ENCODE measurements at regions not wholly inside any gene's neighbourhood (a gene's known extent, or its start where the extent isn't known, plus 50 kb on each side); places are given as distances from the start of the nearest gene placed in this dataset.

DNA sequence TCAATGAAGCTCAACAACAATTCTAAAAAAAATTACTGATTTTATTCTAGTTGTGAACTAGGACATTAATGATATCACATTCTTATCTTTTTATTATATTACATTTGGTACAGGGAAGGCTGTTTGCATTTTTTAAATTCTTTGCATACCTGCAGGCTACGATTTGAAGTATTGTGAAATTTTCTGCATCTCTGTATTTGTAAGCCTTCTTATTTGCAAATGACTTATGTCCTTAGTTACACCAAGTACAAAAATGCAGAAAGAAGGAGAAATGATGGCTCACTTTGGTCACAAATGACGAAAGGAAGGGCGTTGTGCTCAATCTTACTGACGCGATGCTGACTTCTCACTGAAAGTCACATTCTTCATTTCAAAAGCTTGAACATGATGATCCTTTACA lies 227.5 kb upstream of the SOX11 start:
- no peak for DNase-seq

DNA sequence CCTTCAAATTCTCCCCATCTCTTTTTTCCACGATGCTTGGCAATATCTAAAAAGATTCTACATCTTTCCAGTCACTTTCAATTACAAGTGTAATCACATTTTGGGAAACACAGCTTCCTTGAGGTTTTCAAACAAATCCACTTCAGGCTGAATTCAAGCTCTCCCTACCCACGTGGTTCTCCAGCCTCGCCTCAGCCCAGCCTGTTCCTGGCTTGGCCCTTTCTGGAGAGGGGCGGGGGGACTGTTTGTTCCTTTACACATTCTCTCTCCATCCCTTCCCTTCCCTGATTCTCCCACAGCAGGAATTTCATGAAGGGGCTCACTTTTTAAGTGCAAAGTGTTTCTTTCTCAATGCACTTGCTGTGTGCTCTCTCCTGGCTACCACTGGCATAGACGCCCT lies 226.3 kb upstream of the SOX11 start:
- no peak for DNase-seq

DNA sequence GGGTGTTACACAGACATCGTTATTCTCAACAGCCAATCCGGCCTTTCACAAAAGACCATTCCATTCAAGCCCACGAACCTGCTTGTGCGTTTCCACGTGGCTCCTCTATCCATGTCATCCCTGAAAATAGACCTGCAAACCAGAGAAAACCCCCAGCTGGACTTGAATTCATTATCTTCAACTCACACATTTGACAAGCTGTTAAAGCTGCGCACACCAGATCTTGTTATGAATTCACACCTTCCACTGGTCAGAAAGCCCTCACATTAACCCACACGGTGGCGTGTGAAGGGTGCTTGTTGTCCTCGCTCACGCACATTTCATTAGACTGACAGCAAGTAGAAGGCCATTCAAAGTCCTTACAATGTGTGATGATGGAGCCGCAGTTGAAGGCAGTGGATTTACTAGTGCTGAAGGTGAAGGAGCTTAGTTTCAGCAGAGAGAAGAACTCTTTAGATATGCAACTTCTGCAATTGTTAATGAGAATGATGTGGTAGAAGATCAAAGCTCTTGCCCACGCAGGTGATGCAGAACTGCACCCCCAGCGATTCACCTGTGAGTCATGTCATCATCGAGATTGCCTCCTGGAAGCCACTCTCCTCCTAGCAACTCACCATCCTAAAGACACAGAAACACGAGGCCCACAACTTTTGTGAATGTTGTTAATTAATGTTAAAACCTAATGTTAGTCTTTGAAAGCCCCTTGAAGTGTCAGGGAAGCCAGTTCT lies 224.8 kb upstream of the SOX11 start:
- DNase-seq, result no peak

DNA sequence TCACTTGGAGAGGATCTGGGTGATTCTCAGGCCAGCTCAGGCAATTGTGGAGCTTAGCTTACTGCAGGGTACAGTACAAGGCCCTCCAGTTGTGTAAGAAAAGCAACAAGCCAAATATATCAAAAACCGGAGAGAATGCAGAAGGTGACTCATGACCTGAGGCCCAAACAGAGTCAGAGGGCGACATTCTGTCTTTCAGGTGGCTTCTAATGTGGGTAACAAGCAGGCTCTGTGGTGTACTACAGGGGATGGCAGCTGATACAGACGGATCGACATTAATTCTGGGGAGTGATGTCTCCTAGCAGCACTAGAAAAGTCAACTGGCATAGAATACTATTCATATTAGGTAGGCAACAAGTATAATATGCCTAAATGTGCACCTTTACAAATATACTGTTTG lies 219.5 kb upstream of the SOX11 start:
- no peak for DNase-seq

DNA sequence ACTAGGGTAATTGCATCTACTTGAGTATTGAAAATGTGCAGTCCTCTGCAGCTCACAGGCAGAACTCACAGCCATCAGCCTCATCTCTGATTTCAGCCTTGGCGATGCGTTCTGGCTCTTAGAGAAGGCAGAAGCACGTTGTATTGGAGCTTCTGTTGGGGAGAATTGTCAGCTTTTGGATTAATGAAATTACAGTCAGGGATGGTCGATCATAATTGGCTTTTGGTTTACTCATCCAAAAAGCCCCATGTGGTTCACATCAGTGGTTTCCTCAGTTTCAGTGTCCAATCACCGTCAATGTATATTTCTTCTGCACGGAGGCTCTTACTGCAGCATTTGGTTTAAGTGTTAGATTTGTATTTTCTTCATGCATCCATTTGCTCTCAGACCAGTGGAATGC lies 218.5 kb upstream of the SOX11 start:
- DNase-seq, result no peak

DNA sequence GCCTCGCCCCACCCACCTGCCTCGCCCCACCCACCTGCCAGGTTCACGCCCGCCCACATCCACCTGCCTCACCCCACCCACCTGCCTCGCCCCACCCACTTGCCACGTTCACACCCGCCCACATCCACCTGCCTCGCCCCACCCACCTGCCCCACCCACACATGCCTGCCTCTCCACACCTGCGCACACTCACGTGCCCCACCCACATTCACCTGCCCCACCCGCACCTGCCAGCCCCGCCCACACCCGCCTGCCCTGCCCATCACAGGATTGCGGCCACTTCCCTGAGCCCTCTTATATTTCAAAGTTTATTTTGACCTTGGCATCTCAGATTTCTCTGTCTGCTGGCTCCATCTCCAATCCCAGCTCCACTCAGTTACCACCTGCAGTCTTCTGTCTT lies 217.5 kb upstream of the SOX11 start:
- no peak for DNase-seq

DNA sequence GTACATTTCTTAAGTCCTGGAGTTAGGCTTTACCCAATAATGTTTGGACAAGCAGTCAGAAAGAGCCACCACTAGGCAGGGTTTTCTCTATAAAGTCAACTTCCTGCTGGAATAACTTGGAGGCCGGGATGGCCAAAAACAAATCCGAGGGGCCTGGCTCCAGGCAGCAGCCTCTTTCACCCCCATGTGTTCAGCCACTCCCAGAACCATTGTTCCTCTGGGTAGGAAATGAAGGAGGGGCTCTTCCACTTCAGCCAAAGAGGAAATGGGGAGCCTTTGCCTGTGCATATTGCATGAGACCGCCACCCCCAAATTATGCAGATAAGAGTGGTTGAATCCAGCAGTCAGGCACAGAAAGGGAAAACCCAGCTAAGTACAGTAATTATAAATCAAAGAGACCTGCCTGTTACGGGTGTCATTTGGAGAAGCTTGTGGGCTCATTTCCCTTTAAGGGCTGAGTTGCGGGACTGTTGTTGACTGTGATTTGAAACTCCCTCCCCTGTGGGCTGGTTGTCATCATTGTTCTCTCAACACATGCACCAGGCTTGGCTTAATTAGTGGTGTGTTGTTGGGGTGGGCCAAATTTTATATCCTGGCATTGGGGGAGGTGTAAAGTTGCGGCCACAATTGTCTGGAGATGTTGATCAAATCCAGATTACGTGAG lies 212.8 kb upstream of the SOX11 start:
- no peak for DNase-seq

DNA sequence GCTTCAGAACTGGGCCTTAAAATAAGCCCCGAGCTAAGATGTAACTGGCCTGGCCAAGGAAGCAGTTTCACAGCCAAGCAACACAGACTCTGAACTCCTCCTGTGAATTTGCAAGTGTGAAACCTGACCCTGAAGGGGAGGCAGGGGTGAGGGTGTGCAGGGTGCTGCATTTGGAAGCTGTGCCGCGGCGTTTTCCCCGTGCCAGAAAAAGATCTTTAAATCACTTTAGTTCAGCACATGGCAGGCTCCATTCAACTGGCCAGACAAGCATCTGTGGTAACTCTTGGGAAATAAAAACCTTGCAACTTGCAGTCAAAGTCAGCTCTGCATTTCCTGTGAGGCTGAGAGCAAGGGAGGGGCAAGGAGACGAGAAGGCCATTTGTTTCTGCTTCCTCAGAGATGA lies 209.3 kb upstream of the SOX11 start:
- DNase-seq, result no peak

DNA sequence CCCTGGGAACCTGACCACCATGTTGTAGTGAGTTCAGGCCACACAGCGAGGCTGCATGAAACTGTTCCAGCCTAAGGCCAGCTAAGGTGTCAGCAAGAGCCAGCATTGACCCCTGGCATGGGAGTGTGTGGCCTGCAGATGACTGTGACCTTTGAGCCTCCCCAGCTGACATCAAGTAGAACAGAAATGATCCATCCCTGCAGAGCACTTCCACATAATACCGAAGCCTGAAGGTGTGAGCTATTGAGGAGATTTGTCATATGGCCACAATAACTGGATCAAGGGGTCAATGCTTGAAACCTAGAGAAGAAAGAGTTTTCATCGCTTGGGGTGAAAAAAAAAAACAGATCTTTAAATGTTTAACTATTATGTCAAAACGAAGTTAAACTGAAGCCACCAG lies 207.3 kb upstream of the SOX11 start:
- no peak for DNase-seq

DNA sequence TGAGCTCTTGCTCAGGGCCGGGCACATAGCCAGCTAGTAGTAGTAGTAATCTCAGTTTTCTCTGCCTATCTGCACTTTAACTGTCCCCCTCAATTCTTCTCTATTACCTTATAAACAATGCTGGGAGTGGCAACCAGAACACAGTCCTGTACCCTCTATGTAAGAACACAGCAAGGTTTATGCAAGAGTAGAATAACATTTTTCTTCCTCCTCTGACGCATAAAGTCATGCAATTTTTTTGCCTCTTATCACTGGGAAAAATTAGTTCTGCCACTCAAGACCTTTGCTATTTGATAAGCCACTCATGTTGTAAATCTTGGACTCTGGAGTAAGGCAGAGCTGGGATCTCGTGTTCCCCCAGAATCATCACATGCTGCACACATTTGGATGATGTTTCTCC lies 200.7 kb upstream of the SOX11 start:
- DNase-seq, result no peak

DNA sequence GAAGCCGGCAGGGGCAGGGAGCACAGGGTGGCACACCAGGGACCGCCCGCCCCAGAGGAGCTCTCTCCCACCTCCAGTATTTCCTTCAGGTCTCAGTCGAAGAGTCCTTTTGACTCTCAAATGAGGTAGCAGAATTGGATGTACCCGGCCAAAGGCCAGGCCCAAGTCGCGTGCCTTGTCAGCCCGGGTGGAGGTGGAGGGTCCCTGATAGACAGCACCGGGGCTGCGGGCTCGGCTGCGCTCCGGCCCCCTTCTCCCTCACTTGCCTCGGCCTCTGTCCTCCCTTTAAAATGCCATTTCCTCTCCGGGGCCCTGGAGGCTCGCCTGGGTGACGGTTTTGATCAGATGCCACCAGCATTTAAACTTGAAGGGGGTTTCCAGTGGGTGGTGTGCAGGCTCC lies 198.9 kb upstream of the SOX11 start:
- DNase-seq, result no peak

DNA sequence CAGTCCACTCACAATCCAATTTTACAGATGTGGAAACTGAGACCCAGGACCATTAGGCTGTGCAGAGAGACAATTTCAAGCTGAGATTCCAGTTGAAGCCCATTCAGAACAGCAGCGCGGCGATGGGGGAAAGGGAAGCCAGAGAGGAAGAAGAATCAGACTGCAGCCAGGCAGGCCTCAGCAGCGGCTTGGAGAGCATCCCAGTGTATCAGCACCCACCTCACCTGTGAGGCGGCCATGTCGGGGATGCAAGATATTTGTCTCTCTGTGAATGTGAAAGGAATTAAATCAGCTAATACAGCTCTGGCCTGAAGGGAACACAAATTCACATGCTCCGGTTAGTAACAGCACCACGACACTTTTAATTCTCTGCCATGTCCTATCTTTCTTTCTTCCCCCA lies 198.0 kb upstream of the SOX11 start:
- no peak for DNase-seq

DNA sequence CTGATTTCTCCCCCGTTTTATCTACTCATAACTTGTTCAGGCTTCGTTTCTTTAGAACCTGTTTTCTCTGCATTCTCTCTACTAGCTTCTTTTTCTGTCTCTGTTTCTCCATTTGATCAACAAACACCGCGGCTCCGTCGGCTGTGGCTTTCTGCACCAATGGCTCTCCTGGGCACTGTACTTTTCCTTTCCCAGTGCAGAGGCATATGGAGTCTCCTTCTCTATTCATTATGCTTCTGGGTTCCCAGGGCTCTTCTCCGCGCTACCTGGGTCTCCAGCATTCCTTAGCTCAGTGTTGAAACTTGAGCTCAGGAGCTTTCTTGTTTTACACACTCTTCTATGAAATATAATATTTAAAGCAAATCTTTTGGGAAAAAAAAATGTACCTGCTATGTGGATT lies 196.6 kb upstream of the SOX11 start:
- DNase-seq, result no peak

DNA sequence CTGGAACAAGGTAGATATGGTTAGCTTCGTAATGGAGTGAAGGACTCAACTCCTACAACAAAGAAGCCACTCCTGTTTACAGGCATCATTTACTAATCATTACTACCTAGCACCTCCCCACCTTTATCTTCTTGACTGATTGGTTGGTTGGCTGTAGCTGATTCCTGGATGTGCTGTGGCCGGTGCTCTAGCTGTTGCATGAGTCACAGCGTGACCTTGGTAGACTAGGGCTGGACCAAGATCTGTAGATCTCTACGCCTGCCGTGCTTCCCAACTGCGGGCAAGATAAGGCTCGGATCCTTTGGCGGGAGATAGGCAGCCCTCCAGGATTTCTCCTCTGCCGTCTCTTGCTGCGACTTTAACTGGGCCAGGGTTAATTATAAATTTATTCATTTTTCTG lies 194.3 kb upstream of the SOX11 start:
- no peak for DNase-seq

DNA sequence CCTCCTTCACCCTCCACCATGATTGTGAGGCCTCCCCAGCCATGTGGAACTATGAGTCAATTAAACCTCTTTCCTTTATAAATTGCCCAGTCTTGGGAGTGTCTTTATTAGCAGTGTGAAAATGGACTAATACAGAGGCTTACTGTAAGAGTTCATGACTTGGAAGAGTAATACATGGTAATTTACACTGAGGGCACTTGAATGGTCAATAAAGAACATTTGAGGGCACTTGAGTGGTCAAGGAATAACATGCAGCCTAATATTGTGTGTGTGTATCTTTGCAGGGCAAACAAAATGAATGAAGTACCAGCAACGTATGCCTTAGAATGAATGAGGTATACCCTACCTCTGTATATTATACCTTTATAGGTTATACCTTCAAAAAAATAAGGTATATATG lies 190.4 kb upstream of the SOX11 start:
- DNase-seq, result no peak

DNA sequence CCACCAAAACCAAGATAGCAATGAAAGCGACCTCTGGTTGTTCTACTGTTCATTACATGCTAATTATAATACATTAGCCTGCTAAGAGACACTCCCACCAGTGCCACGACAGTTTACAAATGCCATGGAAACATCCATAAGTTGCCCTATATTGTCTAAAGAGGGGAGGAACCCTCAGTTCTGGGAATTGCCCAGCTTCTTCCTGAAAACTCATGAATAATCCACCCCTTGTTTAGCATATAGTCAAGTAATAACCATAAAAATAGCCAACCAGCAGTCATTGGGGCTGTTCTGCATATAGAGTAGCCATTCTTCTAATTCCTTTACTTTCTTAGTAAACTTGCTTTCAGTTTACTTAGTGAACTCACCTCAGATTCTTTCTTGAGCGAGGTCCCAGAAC lies 189.8 kb upstream of the SOX11 start:
- no peak for DNase-seq

DNA sequence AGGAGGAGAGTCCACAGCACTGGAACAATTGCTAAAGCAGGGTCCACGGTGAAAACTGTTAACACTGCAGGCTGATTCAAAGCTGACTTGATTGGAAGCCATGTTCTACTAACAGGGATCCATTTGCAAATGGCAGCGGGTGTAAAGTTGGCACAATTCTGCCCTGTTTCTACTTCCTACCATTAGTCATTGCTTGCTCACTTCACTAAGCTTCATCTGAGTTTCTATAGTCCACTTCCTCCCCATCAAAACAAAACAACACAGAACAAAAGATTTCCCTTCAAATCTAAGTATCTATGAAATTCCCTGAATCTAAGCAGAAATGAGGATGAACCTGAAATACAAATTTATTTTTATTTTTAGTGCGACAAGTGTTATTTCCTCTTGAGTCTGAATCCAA lies 187.4 kb upstream of the SOX11 start:
- no peak for DNase-seq

DNA sequence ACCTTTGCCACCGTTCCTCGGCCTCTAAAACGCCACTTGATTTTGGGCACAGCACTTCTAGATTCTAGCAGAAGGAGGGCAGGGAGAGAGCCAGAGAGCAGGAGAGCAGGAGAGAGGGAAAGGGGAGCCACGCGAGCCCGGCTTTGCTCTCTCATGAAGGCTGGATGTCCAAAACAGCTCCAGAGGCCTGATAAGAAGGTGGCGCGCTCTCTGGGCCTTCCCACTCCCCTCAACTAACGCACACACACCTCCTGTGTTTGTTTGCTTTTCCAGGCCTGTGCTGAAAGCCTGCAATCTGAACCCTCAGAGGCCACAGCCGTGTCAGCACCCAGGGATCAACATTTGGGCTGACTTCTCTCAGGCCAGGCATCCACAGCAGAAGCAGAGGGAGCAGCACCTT lies 184.8 kb upstream of the SOX11 start:
- DNase-seq, result no peak

DNA sequence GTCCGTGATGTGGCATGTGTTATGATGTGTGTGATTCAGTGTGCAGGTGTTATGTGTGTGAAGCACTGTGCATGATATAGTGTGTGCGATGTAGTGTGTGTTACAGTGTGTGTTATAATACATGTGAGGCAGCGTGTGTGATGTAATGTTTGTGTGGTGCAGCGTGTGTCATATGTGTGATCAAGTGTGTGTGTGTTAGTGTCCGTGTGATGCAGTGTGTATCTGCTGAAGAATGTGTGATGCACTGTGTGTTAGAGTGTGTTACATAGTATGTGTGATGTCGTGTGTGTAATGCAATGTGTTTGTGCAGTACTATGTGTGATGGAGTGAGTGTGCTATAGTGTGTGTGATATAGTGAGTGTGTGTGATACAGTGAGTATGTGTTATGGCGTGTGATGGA lies 182.8 kb upstream of the SOX11 start:
- DNase-seq, result no peak

DNA sequence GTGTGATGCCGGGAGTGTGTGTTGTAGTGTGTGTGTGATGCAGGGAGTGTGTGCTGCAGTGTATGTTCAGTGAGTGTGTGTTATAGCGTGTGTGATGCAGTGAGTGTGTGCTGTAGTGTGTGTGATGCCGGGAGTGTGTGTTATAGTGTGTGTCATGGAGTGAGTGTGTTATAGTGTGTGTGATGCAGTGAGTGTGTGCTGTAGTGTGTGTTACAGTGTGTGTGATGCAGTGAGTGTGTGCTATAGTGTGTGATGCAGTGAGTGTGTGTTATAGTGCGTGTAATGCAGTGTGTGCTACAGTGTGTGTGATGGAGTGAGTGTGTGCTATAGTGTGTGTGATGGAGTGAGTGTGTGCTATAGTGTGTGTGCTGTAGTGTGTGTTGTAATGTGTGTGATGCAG lies 182.1 kb upstream of the SOX11 start:
- no peak for DNase-seq

DNA sequence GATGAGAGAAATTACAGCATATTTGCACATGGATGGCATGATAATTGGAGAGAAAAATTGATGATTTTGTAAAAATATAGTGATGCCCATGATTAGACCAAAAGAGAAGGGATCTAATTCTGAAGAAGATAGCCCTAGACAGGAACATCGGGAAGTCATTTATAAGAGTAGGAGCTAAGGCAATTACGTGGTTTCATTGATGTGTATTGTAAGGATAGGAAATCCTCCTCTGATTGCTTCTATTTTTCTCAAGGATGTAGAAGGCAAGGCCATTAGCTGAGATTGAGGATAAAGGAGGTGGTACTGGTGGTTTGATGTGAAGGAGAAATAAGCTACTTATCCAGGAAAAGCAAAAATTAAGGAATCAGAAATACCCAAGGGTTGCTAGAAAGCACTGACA lies 176.5 kb upstream of the SOX11 start:
- DNase-seq, result no peak

DNA sequence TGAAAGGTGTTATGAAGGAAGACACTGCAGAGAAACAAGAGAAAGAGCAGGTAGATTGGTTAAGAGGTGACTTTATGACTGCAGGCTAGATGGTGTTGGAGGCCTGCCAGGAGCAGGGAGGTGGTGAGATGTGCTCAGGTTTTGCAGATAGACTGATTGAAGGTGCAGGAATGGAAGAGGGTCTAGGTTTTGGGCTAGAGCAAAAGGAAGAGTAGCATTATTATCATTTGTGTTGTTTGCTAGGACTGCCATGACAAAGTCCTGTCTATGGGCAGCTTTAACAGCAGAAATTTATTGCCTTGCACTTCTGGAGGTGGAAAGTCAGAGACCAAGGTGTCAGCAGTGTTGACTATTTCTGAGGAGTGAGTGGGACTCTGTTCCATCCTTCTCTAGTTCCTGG lies 172.9 kb upstream of the SOX11 start:
- DNase-seq, result no peak

DNA sequence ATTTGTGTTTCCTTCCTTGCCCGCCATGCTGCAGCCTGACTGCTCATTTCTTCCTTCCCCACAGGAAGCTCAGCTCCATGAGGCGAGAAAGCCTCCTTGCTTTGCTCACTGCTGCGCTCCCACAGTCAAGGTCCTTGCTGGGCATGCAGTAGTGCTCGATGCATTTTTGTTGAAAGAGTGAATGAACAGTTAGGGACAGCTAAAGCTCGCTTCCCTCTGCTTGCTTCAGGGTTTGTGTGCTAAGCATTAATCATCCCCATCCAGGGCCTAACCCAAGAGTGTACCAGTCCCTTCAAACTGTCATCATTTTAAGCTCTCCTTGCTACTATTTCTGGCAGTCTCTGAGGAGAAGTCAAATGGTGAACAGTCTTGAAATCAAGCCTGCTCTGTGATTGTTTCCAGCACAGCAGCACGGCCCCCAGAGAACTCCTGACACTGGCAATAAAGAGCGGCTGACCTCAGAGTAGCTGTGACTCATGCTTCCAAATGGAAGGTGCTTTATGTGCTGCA lies 171.7 kb upstream of the SOX11 start:
- DNase-seq, result no peak

DNA sequence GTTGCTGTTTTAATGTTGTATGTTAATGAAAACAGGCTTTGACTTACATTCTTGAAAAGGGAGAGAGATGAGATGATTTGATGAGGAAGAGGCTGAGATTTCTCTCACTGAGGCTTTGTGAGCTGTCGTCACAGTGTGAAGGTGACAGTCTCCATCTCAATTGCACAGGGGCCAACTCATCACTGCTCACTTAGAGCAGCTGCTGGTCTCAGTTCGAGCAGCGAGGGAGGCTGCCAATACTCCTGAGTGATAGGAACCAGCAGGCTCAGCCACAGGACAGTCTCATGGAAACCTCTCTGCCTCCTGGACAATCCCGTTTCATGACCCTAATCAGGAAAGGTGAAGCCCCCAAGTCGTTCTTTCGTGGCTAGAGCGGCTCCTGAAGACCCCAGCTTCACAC lies 170.7 kb upstream of the SOX11 start:
- no peak for DNase-seq

DNA sequence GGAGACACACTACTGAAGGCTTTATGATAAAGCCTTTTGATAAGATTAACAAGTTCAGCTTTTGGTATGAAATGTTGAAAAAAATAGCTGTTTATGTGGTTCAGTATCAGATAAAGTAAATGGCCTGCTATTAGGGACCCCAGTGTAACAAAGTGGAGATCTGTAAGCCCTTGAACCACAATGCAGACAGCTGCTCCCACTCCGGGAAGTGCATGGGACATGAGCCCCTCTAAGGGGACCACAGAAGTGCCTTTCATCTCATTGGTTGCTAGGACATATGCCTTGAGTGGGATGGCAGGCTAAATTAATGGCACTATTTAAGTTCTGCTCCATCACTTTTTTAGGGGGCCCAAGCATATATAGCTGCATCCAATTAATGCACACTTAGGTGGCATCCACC lies 167.6 kb upstream of the SOX11 start:
- DNase-seq, result no peak

All from activated CD8-positive, alpha-beta memory T cell treated with anti-CD3 and anti-CD28 coated beads for 24 hours (primary cell).